GM18909 (cell line): ENCODE measurements at regions not wholly inside any gene's neighbourhood (a gene's known extent, or its start where the extent isn't known, plus 50 kb on each side); places are given as distances from the start of the nearest gene placed in this dataset.
"Not testable (repeated sequence)": the region's sequence is repeated elsewhere in the genome, so short reads cannot be mapped to it uniquely, and the experiment has no call there.

Experiments
- ATAC-seq: cut with Tn5 transposase; IDR thresholded peaks from one replicate; pipeline ENCODE4 v1.9.1; 2021; ENCODE audit warnings: mild to moderate bottlenecking; ENCODE audit not compliant: unreplicated experiment, poor library complexity

- ATAC-seq = no peak
These were observed 1337.8 kb downstream of the BRD1 start for GRCh38 chr22:48489551-48490499.

GRCh38 chr22:48488611-48489511, 1338.8 kb downstream of the BRD1 start:
- ATAC-seq = no peak

GRCh38 chr22:48488149-48488551, 1339.5 kb downstream of the BRD1 start:
- no peak for ATAC-seq

- ATAC-seq = no peak
These were observed 1341.1 kb downstream of the BRD1 start for GRCh38 chr22:48486558-48486957.

GRCh38 chr22:48486134-48486532, 1341.5 kb downstream of the BRD1 start:
- ATAC-seq = no peak

- no peak for ATAC-seq
These were observed 1342.2 kb downstream of the BRD1 start for GRCh38 chr22:48485149-48486133.

- no peak for ATAC-seq
These were observed 1343.7 kb downstream of the BRD1 start for GRCh38 chr22:48483764-48484528.

- ATAC-seq = no peak
These were observed 1344.9 kb downstream of the BRD1 start for GRCh38 chr22:48482771-48483170.

GRCh38 chr22:48482198-48482597, 1345.5 kb downstream of the BRD1 start:
- not testable (repeated sequence) for ATAC-seq

GRCh38 chr22:48481748-48482147, 1345.9 kb downstream of the BRD1 start:
- no peak for ATAC-seq

- ATAC-seq = no peak
These were observed 1349.0 kb downstream of the BRD1 start for GRCh38 chr22:48478529-48479265.

GRCh38 chr22:48478124-48478523, 1349.5 kb downstream of the BRD1 start:
- ATAC-seq = no peak

- no peak for ATAC-seq
These were observed 1350.5 kb downstream of the BRD1 start for GRCh38 chr22:48477031-48477721.

GRCh38 chr22:48476577-48476976, 1351.1 kb downstream of the BRD1 start:
- ATAC-seq = no peak

- ATAC-seq = no peak
These were observed 1351.9 kb downstream of the BRD1 start for GRCh38 chr22:48475661-48476345.

GRCh38 chr22:48474881-48475280, 1352.8 kb downstream of the BRD1 start:
- ATAC-seq = no peak

GRCh38 chr22:48473202-48473601, 1354.5 kb downstream of the BRD1 start:
- no peak for ATAC-seq
